ENCODE measurements at regions not wholly inside any gene's neighbourhood (a gene's known extent, or its start where the extent isn't known, plus 50 kb on each side); places are given as distances from the start of the nearest gene placed in this dataset.

- TF ChIP-seq CTCF (IDR thresholded peaks at IDR 0.05) (no peak), EP300 (IDR thresholded peaks at IDR 0.05) (no peak)
Observed at GRCh38 chr10:78957471-78958039, 111.2 kb upstream of the ZMIZ1 start.

Data from tibial nerve (tissue), 4 donors.